B cell (primary cell): ENCODE measurements at regions not wholly inside any gene's neighbourhood (a gene's known extent, or its start where the extent isn't known, plus 50 kb on each side); places are given as distances from the start of the nearest gene placed in this dataset.

Experiments used
- ATAC-seq: fragments of 200-7000 bp; cut with Tn5 transposase; one replicate; pipeline ENCODE4 v1.10.0; 2021; ENCODE audit warnings: low read depth, mild to moderate bottlenecking, moderate number of reproducible peaks, moderate library complexity
- CTCF ChIA-PET: fragments of 350-600 bp; sonication (Branson Sonifier 250); formaldehyde crosslinking; loops from one replicate; lab custom pipeline; 2021; ENCODE audit warnings: antibody characterized with exemption, inconsistent platforms; lab: Charles Lee
- POLR2A ChIA-PET: fragments of 350-600 bp; sonication (Branson Sonifier 250); formaldehyde crosslinking; loops from one replicate; lab custom pipeline; 2021; ENCODE audit warnings: antibody characterized with exemption; lab: Charles Lee
- DNase-seq: peaks from one replicate; pipeline ENCODE4 v3.0.0; 2013
- H2AFZ ChIP-seq: 2 replicates; pipeline ENCODE4 v1.6.1; 2012; ENCODE audit warnings: mild to moderate bottlenecking, low read depth, low read length; ENCODE audit not compliant: insufficient read depth, poor library complexity, severe bottlenecking
- H3K27ac ChIP-seq, 2 donors: 1 replicate in 1 of 2; 2 replicates in 1 of 2; pipeline ENCODE4 v1.5.1; 2012 to 2013; ENCODE audit warnings: low read length in 2 of 2, mild to moderate bottlenecking in 2 of 2, moderate library complexity in 1 of 2
- H3K27me3 ChIP-seq, 4 experiments: fragments of 200-600 bp in 1 of 4; sonication (generic) in 1 of 4; replicated peaks in 1 of 4; 1 replicate in 2 of 4; 2 replicates in 2 of 4; pipeline versions ENCODE4 v1.6.1 to v1.7.0; 2013 to 2016; ENCODE audit warnings: low read length in 3 of 4, mild to moderate bottlenecking in 2 of 4, mixed read lengths in 1 of 4, moderate library complexity in 1 of 4; ENCODE audit not compliant: insufficient read depth in 4 of 4, control insufficient read depth in 3 of 4; ENCODE audit errors: control extremely low read depth in 1 of 4
- H3K36me3 ChIP-seq, 2 experiments: replicated peaks in 1 of 2; 1 replicate in 1 of 2; 2 replicates in 1 of 2; pipeline versions ENCODE4 v1.6.1 to v1.7.1; 2013; ENCODE audit warnings: low read length in 1 of 2; ENCODE audit not compliant: insufficient read depth in 2 of 2, control insufficient read depth in 1 of 2; ENCODE audit errors: control extremely low read depth in 1 of 2, extremely low read depth in 1 of 2
- H3K4me1 ChIP-seq, 2 donors: fragments of 200-600 bp in 1 of 2; sonication (generic) in 1 of 2; 1 replicate in 1 of 2; 2 replicates in 1 of 2; pipeline versions ENCODE4 v1.5.1 to v1.6.1; 2013 to 2017; ENCODE audit warnings: low read length in 2 of 2; ENCODE audit not compliant: control insufficient read depth in 2 of 2, insufficient read depth in 2 of 2
- H3K4me2 ChIP-seq: replicated peaks from 2 replicates; pipeline ENCODE3; 2012; ENCODE audit warnings: mild to moderate bottlenecking, low read depth, low read length; ENCODE audit not compliant: poor library complexity, severe bottlenecking
- H3K4me3 ChIP-seq, 5 experiments: fragments of 200-600 bp in 1 of 5; sonication (generic) in 1 of 5; 1 replicate in 3 of 5; 2 replicates in 2 of 5; pipeline versions ENCODE4 v1.5.1 to v1.7.0; 2011 to 2016; ENCODE audit warnings: low read length in 4 of 5, mild to moderate bottlenecking in 4 of 5, low read depth in 2 of 5, control low read depth in 1 of 5, moderate library complexity in 1 of 5; ENCODE audit not compliant: insufficient read depth in 1 of 5; ENCODE audit errors: control extremely low read depth in 1 of 5, extremely low read depth in 1 of 5
- H3K79me2 ChIP-seq: fragments of 200-600 bp; sonication (generic); one replicate; pipeline ENCODE4 v1.6.0; 2016; ENCODE audit warnings: low read length; ENCODE audit not compliant: control insufficient read depth, insufficient read depth
- H3K9ac ChIP-seq: fragments of 200-600 bp; sonication (generic); 2 replicates; pipeline ENCODE4 v1.6.1; 2017; ENCODE audit warnings: mild to moderate bottlenecking, low read length, moderate library complexity
- H3K9me3 ChIP-seq, 3 donors: one replicate each; pipeline versions ENCODE4 v1.6.1 to v1.7.1; 2013; ENCODE audit warnings: low read length in 2 of 3; ENCODE audit not compliant: control insufficient read depth in 2 of 3, insufficient read depth in 1 of 3; ENCODE audit errors: control extremely low read depth in 1 of 3
- H4K20me1 ChIP-seq: 2 replicates; pipeline ENCODE4 v1.6.0; 2012; ENCODE audit warnings: mild to moderate bottlenecking, low read length; ENCODE audit not compliant: insufficient read depth, control insufficient read depth, poor library complexity, severe bottlenecking
- H3K27ac Mint-ChIP-seq: one replicate; pipeline ENCODE4 v1.8.0; 2021; ENCODE audit warnings: mixed read lengths
- H3K27me3 Mint-ChIP-seq: one replicate; pipeline ENCODE4 v1.8.0; 2021; ENCODE audit warnings: mixed read lengths
- H3K4me1 Mint-ChIP-seq: one replicate; pipeline ENCODE4 v1.8.0; 2021; ENCODE audit warnings: mixed read lengths
- H3K4me3 Mint-ChIP-seq: one replicate; pipeline ENCODE4 v1.8.0; 2021; ENCODE audit warnings: mixed read lengths
- H3K9me3 Mint-ChIP-seq: one replicate; pipeline ENCODE4 v1.8.0; 2022; ENCODE audit warnings: mixed read lengths; ENCODE audit not compliant: insufficient read depth
- CTCF ChIP-seq: fragments of 200-600 bp; IDR thresholded peaks from one replicate; pipeline ENCODE4 v1.8.0; 2022; ENCODE audit warnings: antibody characterized with exemption, mild to moderate bottlenecking
- EZH2 ChIP-seq: IDR thresholded peaks from 2 replicates; pipeline ENCODE4 v1.6.1; 2012; ENCODE audit warnings: borderline replicate concordance, low read depth, mild to moderate bottlenecking, moderate library complexity, low read length; ENCODE audit not compliant: insufficient read depth, poor library complexity, severe bottlenecking
- WGBS: methylation state at CpG from one replicate; pipeline ENCODE4 v1.1.5; 2013; ENCODE audit warnings: missing lambda C conversion rate; ENCODE audit not compliant: insufficient coverage; 5-methylcytosine and 5-hydroxymethylcytosine counted together
- intact Hi-C: fragments of 100-400 bp; cut with micrococcal nuclease; formaldehyde crosslinking; loops from one replicate; pipeline ENCODE4 v1.10.0; 2022

GRCh38 chr1:81111818-81112217 is 688.9 kb upstream of the ADGRL2 start:
- ATAC-seq (no peak), DNase-seq (no peak)
- Histone ChIP-seq H3K36me3 (no peaks in the 10 kb centered on the region), H3K9ac (no peak overlapping the region), H2AFZ (no peak overlapping the region), H3K4me2 (no peak overlapping the region), H3K4me3 (no peak overlapping the region), H3K4me1 (no peaks in the 10 kb centered on the region), H3K27ac (no peak overlapping the region), H3K27me3 (no peaks in the 10 kb centered on the region), H4K20me1 (no peaks in the 10 kb centered on the region), H3K79me2 (no peaks in the 10 kb centered on the region), H3K9me3 (peaks cover 0 to 9% (median 1%) of the 10 kb centered on the region in 3 donors)
- no peaks in the 10 kb centered on the region for H3K4me1 Mint-ChIP-seq
- intact Hi-C loops = no loop called here
- H3K4me3 Mint-ChIP-seq = no peak overlapping the region
- TF ChIP-seq CTCF (no peak), EZH2 (no peak)
- ChIA-PET CTCF (no interaction called here), POLR2A (no interaction called here)
- H3K27ac Mint-ChIP-seq = no peak overlapping the region
- H3K9me3 Mint-ChIP-seq = peaks cover 2% of the 10 kb centered on the region
- H3K27me3 Mint-ChIP-seq = no peaks in the 10 kb centered on the region
- WGBS = no CpG with 5 or more reads among the region's 2 CpGs

- ChIA-PET CTCF (no interaction called here), POLR2A (no interaction called here)
- Histone ChIP-seq H3K9me3 (peaks cover 0 to 9% (median 0%) of the 10 kb centered on the region in 3 donors), H4K20me1 (no peaks in the 10 kb centered on the region), H3K79me2 (no peaks in the 10 kb centered on the region), H3K27ac (no peak overlapping the region), H3K4me2 (no peak overlapping the region), H3K4me3 (no peak overlapping the region), H3K27me3 (no peaks in the 10 kb centered on the region), H3K4me1 (no peaks in the 10 kb centered on the region), H3K9ac (no peak overlapping the region), H2AFZ (no peak overlapping the region), H3K36me3 (no peaks in the 10 kb centered on the region)
- TF ChIP-seq EZH2 (no peak), CTCF (no peak)
- Mint-ChIP-seq H3K9me3 (peaks cover 2% of the 10 kb centered on the region), H3K27me3 (no peaks in the 10 kb centered on the region), H3K4me1 (no peaks in the 10 kb centered on the region), H3K27ac (no peak overlapping the region), H3K4me3 (no peak overlapping the region)
- ATAC-seq (no peak), DNase-seq (no peak)
- WGBS = 97% methylated on average over 2 of the region's 4 CpGs
- intact Hi-C loops = no loop called here
Measured at GRCh38 chr1:81109038-81109437, 691.7 kb upstream of the ADGRL2 start.
